ENCODE measurements at regions not wholly inside any gene's neighbourhood (a gene's known extent, or its start where the extent isn't known, plus 50 kb on each side); places are given as distances from the start of the nearest gene placed in this dataset.

GRCh38 chr2:11914455-11914854, 168.0 kb downstream of the LPIN1 start:
- intact Hi-C loops (cut with DNase I; ENCODE audit: low total_unique reads), result no loop called here
- WGBS, 2 donors, result 94 to 96% methylated on average over 7 of the region's 7 CpGs
- no peak overlapping the region for H3K4me3 ChIP-seq (ENCODE audit: low read depth, poor library complexity, severe bottlenecking)
- DNase-seq (ENCODE audit: low spot score in 2 of 2), result no peak
- TF ChIP-seq POLR2A (IDR thresholded peaks at IDR 0.05) (no peak), CTCF (IDR thresholded peaks at IDR 0.05) (no peak)

- no peak for DNase-seq (ENCODE audit: low spot score in 2 of 2)
- intact Hi-C loops (cut with DNase I; ENCODE audit: low total_unique reads), result no loop called here
- no peak overlapping the region for H3K4me3 ChIP-seq (ENCODE audit: low read depth, poor library complexity, severe bottlenecking)
- WGBS, 2 donors, result 94 to 96% methylated on average over 4 of the region's 4 CpGs
- TF ChIP-seq POLR2A (IDR thresholded peaks at IDR 0.05) (no peak), CTCF (IDR thresholded peaks at IDR 0.05) (no peak)
Measured at GRCh38 chr2:11915650-11916049, 169.2 kb downstream of the LPIN1 start.

GRCh38 chr2:11919953-11920352, 173.5 kb downstream of the LPIN1 start:
- DNase-seq (ENCODE audit: low spot score in 2 of 2), result no peak
- intact Hi-C loops (cut with DNase I; ENCODE audit: low total_unique reads), result no loop called here
- 94 to 100% methylated on average over 2 of the region's 2 CpGs for WGBS, 2 donors
- TF ChIP-seq CTCF (IDR thresholded peaks at IDR 0.05) (no peak), POLR2A (IDR thresholded peaks at IDR 0.05) (no peak)
- no peak overlapping the region for H3K4me3 ChIP-seq (ENCODE audit: low read depth, poor library complexity, severe bottlenecking)

- no peak for TF ChIP-seq CTCF (IDR thresholded peaks at IDR 0.05)
- 89 to 90% methylated on average over 6 of the region's 6 CpGs for WGBS, 2 donors
- DNase-seq (ENCODE audit: low spot score in 2 of 2), result no peak
- intact Hi-C loops (cut with DNase I; ENCODE audit: low total_unique reads), result no loop called here
- no peak overlapping the region for H3K4me3 ChIP-seq (ENCODE audit: low read depth, poor library complexity, severe bottlenecking)
Measured at GRCh38 chr2:11920993-11921583, 174.7 kb downstream of the LPIN1 start.

GRCh38 chr2:11922294-11922693, 175.9 kb downstream of the LPIN1 start:
- no peak overlapping the region for H3K4me3 ChIP-seq (ENCODE audit: low read depth, poor library complexity, severe bottlenecking)
- WGBS, 2 donors, result 60 to 69% methylated on average over 4 of the region's 4 CpGs
- intact Hi-C loops (cut with DNase I; ENCODE audit: low total_unique reads), result no loop called here
- DNase-seq (ENCODE audit: low spot score in 2 of 2), result no peak
- no peak for TF ChIP-seq POLR2A (IDR thresholded peaks at IDR 0.05)

- TF ChIP-seq CTCF (IDR thresholded peaks at IDR 0.05) (no peak), POLR2A (IDR thresholded peaks at IDR 0.05) (no peak)
- no peak for DNase-seq (ENCODE audit: low spot score in 2 of 2)
- WGBS, 2 donors, result 69 to 71% methylated on average over 5 of the region's 5 CpGs
- intact Hi-C loops (cut with DNase I; ENCODE audit: low total_unique reads), result no loop called here
- no peak overlapping the region for H3K4me3 ChIP-seq (ENCODE audit: low read depth, poor library complexity, severe bottlenecking)
Measured at GRCh38 chr2:11923935-11924334, 177.5 kb downstream of the LPIN1 start.
